ENCODE measurements at regions not wholly inside any gene's neighbourhood (a gene's known extent, or its start where the extent isn't known, plus 50 kb on each side); places are given as distances from the start of the nearest gene placed in this dataset.

DNA sequence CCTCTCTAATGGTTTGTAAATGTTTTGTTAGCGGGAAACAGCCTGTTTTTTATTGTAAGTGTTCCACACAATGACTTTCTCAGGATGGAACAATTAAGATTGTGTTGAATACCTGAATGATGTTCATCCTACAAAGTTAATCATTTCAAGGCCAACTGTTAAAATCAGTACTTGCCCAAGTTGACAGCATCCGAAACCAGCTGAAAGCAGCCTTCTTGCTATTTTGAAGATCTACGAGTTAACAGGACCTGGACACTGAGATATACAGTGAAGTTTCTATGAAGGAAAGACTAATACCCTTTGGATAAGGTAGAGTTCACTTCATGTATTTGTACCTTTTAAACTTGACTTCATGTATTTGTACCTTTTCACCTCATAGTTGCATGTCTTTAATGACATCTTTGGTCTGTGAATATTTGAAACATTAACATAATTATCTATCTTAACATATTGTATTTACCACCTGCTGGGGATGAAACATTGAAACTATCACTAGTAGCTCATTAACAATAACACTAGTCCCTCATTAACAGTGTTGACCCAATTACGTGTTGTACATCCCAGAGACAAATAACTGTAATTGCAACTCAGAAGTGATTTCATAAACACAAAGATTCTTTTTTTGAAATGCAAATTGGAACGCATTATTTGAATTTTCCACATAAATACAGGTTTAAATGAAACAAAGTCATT, 556.0 kb upstream of the MEX3C start:
- TF ChIP-seq CTCF (IDR thresholded peaks at IDR 0.05; ENCODE audit: insufficient read depth, low read length) (no peak), POLR2AphosphoS5 (IDR thresholded peaks at IDR 0.05; ENCODE audit: low read depth) (no peak), GABPA (IDR thresholded peaks at IDR 0.05; ENCODE audit: low read depth) (no peak)

Measured in HL-60 (cell line).